ENCODE measurements at regions not wholly inside any gene's neighbourhood (a gene's known extent, or its start where the extent isn't known, plus 50 kb on each side); places are given as distances from the start of the nearest gene placed in this dataset.

GRCh38 chr18:2002604-2003003 is 568.7 kb downstream of the METTL4 start:
- no peak for ATAC-seq
- TF ChIP-seq ESRRG (CRISPR knock-in tag; IDR thresholded peaks at IDR 0.05) = no peak
- no peak for TF ChIP-seq SNAI2 (CRISPR knock-in tag; IDR thresholded peaks at IDR 0.05)
- no peak for TF ChIP-seq CREB5 (CRISPR knock-in tag; IDR thresholded peaks at IDR 0.05; ENCODE audit: low read depth)
- no peak for TF ChIP-seq CSRNP3 (CRISPR knock-in tag; IDR thresholded peaks at IDR 0.05)
- no peak for TF ChIP-seq POU6F1 (CRISPR knock-in tag; IDR thresholded peaks at IDR 0.05; ENCODE audit: borderline replicate concordance, low read depth)
- TF ChIP-seq TCF4 (CRISPR knock-in tag; IDR thresholded peaks at IDR 0.05; ENCODE audit: borderline replicate concordance) = no peak
- TF ChIP-seq ARNTL (CRISPR knock-in tag; IDR thresholded peaks at IDR 0.05; ENCODE audit: borderline replicate concordance, low read depth) = no peak
- no peak for TF ChIP-seq TSHZ2 (CRISPR knock-in tag; IDR thresholded peaks at IDR 0.05)
- TF ChIP-seq TOX (CRISPR knock-in tag; IDR thresholded peaks at IDR 0.05; ENCODE audit: borderline replicate concordance) = no peak
- TF ChIP-seq CSDC2 (CRISPR knock-in tag; IDR thresholded peaks at IDR 0.05) = no peak
- no peak for TF ChIP-seq RARB (CRISPR knock-in tag; IDR thresholded peaks at IDR 0.05)

- ATAC-seq = no peak
- TF ChIP-seq POU6F1 (CRISPR knock-in tag; IDR thresholded peaks at IDR 0.05; ENCODE audit: borderline replicate concordance, low read depth) (no peak), GLIS3 (CRISPR knock-in tag; IDR thresholded peaks at IDR 0.05) (no peak), ZNF70 (CRISPR knock-in tag; IDR thresholded peaks at IDR 0.05) (no peak), ESRRG (CRISPR knock-in tag; IDR thresholded peaks at IDR 0.05) (no peak), ARNTL (CRISPR knock-in tag; IDR thresholded peaks at IDR 0.05; ENCODE audit: borderline replicate concordance, low read depth) (no peak), CSRNP3 (CRISPR knock-in tag; IDR thresholded peaks at IDR 0.05) (no peak), TSHZ2 (CRISPR knock-in tag; IDR thresholded peaks at IDR 0.05) (no peak), ZFP3 (CRISPR knock-in tag; IDR thresholded peaks at IDR 0.05) (no peak), PPARA (CRISPR knock-in tag; IDR thresholded peaks at IDR 0.05; ENCODE audit: borderline replicate concordance) (no peak), RARB (CRISPR knock-in tag; IDR thresholded peaks at IDR 0.05) (no peak), OSR1 (CRISPR knock-in tag; IDR thresholded peaks at IDR 0.05) (no peak), SNAI2 (CRISPR knock-in tag; IDR thresholded peaks at IDR 0.05) (no peak), TOX (CRISPR knock-in tag; IDR thresholded peaks at IDR 0.05; ENCODE audit: borderline replicate concordance) (no peak), ZC3H10 (CRISPR knock-in tag; IDR thresholded peaks at IDR 0.05) (no peak), ZNF565 (CRISPR knock-in tag; conservative IDR thresholded peaks at IDR 0.05; ENCODE audit: low read depth) (no peak), TCF4 (CRISPR knock-in tag; IDR thresholded peaks at IDR 0.05; ENCODE audit: borderline replicate concordance) (no peak), CREB5 (CRISPR knock-in tag; IDR thresholded peaks at IDR 0.05; ENCODE audit: low read depth) (no peak)
Observed at GRCh38 chr18:2009942-2010697, 561.2 kb downstream of the METTL4 start.

Data from SK-N-SH treated with all-trans-retinoic acid at 6 μM for 48 hours (cell line).